Neural cell (in vitro differentiated cells): ENCODE measurements at regions not wholly inside any gene's neighbourhood (a gene's known extent, or its start where the extent isn't known, plus 50 kb on each side); places are given as distances from the start of the nearest gene placed in this dataset.
"Not testable (repeated sequence)": the region's sequence is repeated elsewhere in the genome, so short reads cannot be mapped to it uniquely, and the experiment has no call there.

ENCODE experiments used
- H2AFZ ChIP-seq: fragments of 200-600, 300-800 bp; sonication (generic), shearing (Covaris generic); 2 replicates; pipeline ENCODE4 v1.6.0; 2014; ENCODE audit warnings: low read depth, mild to moderate bottlenecking, antibody characterized with exemption, low read length, moderate library complexity
- H3F3A ChIP-seq: fragments of 200-600 bp; shearing (Covaris generic); 2 replicates; pipeline ENCODE4 v1.6.1; 2016; ENCODE audit warnings: mild to moderate bottlenecking, moderate library complexity, mixed read lengths, antibody characterized with exemption, low read length; ENCODE audit not compliant: insufficient read depth, poor library complexity, severe bottlenecking
- H3K27ac ChIP-seq: fragments of 200-600, 300-800 bp; sonication (generic), shearing (Covaris generic); 2 replicates; pipeline ENCODE4 v1.5.1; 2014; ENCODE audit warnings: mild to moderate bottlenecking, low read length, moderate library complexity
- H3K27me3 ChIP-seq: fragments of 300-800, 200-600 bp; sonication (generic), shearing (Covaris generic); 2 replicates; pipeline ENCODE4 v1.6.0; 2014; ENCODE audit warnings: mild to moderate bottlenecking, low read depth, low read length, moderate library complexity; ENCODE audit not compliant: insufficient read depth
- H3K36me3 ChIP-seq: fragments of 300-800, 200-600 bp; sonication (generic), shearing (Covaris generic); 2 replicates; pipeline ENCODE4 v1.5.1; 2014; ENCODE audit warnings: mild to moderate bottlenecking, antibody characterized with exemption, low read length, moderate library complexity; ENCODE audit not compliant: insufficient read depth
- H3K4me2 ChIP-seq: fragments of 300-800, 200-600 bp; sonication (generic), shearing (Covaris generic); 2 replicates; pipeline ENCODE4 v1.6.0; 2014; ENCODE audit warnings: mild to moderate bottlenecking, low read length
- H3K4me3 ChIP-seq: fragments of 300-800, 200-600 bp; sonication (generic), shearing (Covaris generic); 2 replicates; pipeline ENCODE4 v1.5.1; 2014; ENCODE audit warnings: mild to moderate bottlenecking, low read length, moderate library complexity
- H3K79me2 ChIP-seq: fragments of 200-600 bp; shearing (Covaris generic); replicated peaks from 2 replicates; pipeline ENCODE4 v1.6.0; 2014; ENCODE audit warnings: mild to moderate bottlenecking, low read length, moderate library complexity; ENCODE audit not compliant: insufficient read depth
- H3K9ac ChIP-seq: fragments of 300-800, 200-600 bp; sonication (generic), shearing (Covaris generic); 2 replicates; pipeline ENCODE4 v1.6.1; 2016; ENCODE audit warnings: mild to moderate bottlenecking, low read length, mixed read lengths
- H3K9me2 ChIP-seq: fragments of 200-600 bp; shearing (Covaris generic); 2 replicates; pipeline ENCODE4 v1.6.1; 2016; ENCODE audit warnings: mild to moderate bottlenecking, low read length, mixed read lengths; ENCODE audit not compliant: insufficient read depth
- H3K9me3 ChIP-seq: fragments of 200-600, 300-800 bp; sonication (generic), shearing (Covaris generic); 2 replicates; pipeline ENCODE4 v1.6.1; 2016; ENCODE audit warnings: mild to moderate bottlenecking, mixed run types, low read length, moderate library complexity, mixed read lengths
- H4K20me1 ChIP-seq: fragments of 200-600 bp; shearing (Covaris generic); 2 replicates; pipeline ENCODE4 v1.6.1; 2016; ENCODE audit warnings: mild to moderate bottlenecking, mixed run types; ENCODE audit not compliant: insufficient read depth
- EP300 ChIP-seq: fragments of 450-650 bp; conservative IDR thresholded peaks from 2 replicates; pipeline ENCODE4 v1.6.1; 2014; ENCODE audit warnings: antibody characterized with exemption, mild to moderate bottlenecking, moderate library complexity; ENCODE audit not compliant: poor library complexity, severe bottlenecking
- EZH2 ChIP-seq: fragments of 200-600, 300-800 bp; shearing (Covaris generic), sonication (generic); IDR thresholded peaks from 2 replicates; pipeline ENCODE4 v1.6.1; 2014; ENCODE audit warnings: antibody characterized with exemption, low read length, borderline replicate concordance, mild to moderate bottlenecking; ENCODE audit not compliant: insufficient read depth, poor library complexity, severe bottlenecking
- MXI1 ChIP-seq: fragments of 450-650 bp; conservative IDR thresholded peaks from 2 replicates; pipeline ENCODE4 v1.6.1; 2014; ENCODE audit warnings: antibody characterized with exemption, mild to moderate bottlenecking; ENCODE audit not compliant: poor library complexity, severe bottlenecking
- POLR2AphosphoS5 ChIP-seq: IDR thresholded peaks from 2 replicates; pipeline ENCODE4 v1.6.1; 2012
- RAD21 ChIP-seq: fragments of 450-650 bp; conservative IDR thresholded peaks from 2 replicates; pipeline ENCODE4 v1.6.1; 2014; ENCODE audit warnings: antibody characterized with exemption, mild to moderate bottlenecking, moderate library complexity
- SMC3 ChIP-seq: fragments of 450-650 bp; conservative IDR thresholded peaks from 2 replicates; pipeline ENCODE4 v1.6.1; 2014; ENCODE audit warnings: antibody characterized with exemption, mild to moderate bottlenecking, moderate library complexity; ENCODE audit not compliant: poor library complexity
- TAF1 ChIP-seq: IDR thresholded peaks from 2 replicates; pipeline ENCODE4 v1.6.1; 2012; ENCODE audit warnings: low read depth
- TF ChIP-seq, protein P1 (sequence below): IDR thresholded peaks from 2 replicates; pipeline ENCODE4 v1.6.1; 2012; ENCODE audit warnings: borderline replicate concordance
- TF ChIP-seq, protein P2 (sequence below): fragments of 450-650 bp; IDR thresholded peaks from 2 replicates; pipeline ENCODE4 v1.5.1; 2014; ENCODE audit warnings: antibody characterized with exemption, mild to moderate bottlenecking, moderate library complexity; ENCODE audit not compliant: poor library complexity, severe bottlenecking

DNA sequence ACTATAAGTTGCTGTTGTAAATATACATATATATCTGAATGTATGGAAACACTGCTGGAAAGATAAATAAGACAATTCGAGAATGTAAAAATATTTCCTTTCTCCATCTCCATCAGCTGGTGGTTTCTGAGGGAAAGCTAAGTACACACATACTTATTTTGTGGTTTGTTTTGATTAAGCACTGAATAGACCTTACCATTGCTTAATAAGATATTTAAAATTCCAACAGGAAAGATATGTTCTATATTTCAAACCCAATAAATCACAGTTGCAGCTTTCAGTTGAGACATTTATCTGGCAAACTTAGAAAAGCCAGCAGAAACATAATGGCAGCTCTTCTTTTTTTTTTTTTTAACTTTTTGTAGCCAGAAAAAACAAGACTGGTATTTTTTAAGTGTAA is 160.4 kb downstream of the VGLL3 start:
- TF ChIP-seq EP300 (no peak), RAD21 (no peak)
- TF ChIP-seq, protein P1, sequence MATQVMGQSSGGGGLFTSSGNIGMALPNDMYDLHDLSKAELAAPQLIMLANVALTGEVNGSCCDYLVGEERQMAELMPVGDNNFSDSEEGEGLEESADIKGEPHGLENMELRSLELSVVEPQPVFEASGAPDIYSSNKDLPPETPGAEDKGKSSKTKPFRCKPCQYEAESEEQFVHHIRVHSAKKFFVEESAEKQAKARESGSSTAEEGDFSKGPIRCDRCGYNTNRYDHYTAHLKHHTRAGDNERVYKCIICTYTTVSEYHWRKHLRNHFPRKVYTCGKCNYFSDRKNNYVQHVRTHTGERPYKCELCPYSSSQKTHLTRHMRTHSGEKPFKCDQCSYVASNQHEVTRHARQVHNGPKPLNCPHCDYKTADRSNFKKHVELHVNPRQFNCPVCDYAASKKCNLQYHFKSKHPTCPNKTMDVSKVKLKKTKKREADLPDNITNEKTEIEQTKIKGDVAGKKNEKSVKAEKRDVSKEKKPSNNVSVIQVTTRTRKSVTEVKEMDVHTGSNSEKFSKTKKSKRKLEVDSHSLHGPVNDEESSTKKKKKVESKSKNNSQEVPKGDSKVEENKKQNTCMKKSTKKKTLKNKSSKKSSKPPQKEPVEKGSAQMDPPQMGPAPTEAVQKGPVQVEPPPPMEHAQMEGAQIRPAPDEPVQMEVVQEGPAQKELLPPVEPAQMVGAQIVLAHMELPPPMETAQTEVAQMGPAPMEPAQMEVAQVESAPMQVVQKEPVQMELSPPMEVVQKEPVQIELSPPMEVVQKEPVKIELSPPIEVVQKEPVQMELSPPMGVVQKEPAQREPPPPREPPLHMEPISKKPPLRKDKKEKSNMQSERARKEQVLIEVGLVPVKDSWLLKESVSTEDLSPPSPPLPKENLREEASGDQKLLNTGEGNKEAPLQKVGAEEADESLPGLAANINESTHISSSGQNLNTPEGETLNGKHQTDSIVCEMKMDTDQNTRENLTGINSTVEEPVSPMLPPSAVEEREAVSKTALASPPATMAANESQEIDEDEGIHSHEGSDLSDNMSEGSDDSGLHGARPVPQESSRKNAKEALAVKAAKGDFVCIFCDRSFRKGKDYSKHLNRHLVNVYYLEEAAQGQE, result no peak
- no peaks in the 10 kb centered on the region for H3K9me3 ChIP-seq
- no peaks in the 10 kb centered on the region for H3K36me3 ChIP-seq
- H2AFZ ChIP-seq, result no peak overlapping the region
- H4K20me1 ChIP-seq, result no peaks in the 10 kb centered on the region
- no peak overlapping the region for H3K4me3 ChIP-seq
- no peaks in the 10 kb centered on the region for H3K27me3 ChIP-seq
- H3K27ac ChIP-seq, result no peak overlapping the region
- no peaks in the 10 kb centered on the region for H3K9me2 ChIP-seq
- H3K4me2 ChIP-seq, result no peak overlapping the region
- no peaks in the 10 kb centered on the region for H3K79me2 ChIP-seq
- no peak overlapping the region for H3K9ac ChIP-seq
- H3F3A ChIP-seq, result no peaks in the 10 kb centered on the region

DNA sequence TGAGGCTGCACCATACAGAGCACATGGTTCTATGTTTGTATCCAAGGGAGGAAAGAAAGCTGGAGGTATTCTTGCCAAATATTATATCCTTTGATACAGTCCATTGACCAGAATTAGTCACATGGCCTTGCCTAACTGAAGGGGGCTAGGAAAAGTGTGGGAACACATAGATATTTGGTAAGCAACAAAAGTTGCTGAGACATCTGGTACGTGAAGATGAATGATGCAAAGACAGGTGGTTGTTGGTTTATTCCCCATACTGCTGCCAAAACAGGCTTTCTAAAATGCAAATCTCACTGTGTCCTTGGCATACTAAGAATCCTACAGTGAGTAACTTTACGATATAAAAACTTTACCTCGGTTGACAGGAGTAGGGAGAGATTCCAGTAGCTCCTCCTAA is 162.2 kb downstream of the VGLL3 start:
- no peak for TF ChIP-seq EZH2
- no peak for TF ChIP-seq TAF1
- no peak for TF ChIP-seq MXI1
- TF ChIP-seq RAD21, result no peak
- TF ChIP-seq, protein P2, sequence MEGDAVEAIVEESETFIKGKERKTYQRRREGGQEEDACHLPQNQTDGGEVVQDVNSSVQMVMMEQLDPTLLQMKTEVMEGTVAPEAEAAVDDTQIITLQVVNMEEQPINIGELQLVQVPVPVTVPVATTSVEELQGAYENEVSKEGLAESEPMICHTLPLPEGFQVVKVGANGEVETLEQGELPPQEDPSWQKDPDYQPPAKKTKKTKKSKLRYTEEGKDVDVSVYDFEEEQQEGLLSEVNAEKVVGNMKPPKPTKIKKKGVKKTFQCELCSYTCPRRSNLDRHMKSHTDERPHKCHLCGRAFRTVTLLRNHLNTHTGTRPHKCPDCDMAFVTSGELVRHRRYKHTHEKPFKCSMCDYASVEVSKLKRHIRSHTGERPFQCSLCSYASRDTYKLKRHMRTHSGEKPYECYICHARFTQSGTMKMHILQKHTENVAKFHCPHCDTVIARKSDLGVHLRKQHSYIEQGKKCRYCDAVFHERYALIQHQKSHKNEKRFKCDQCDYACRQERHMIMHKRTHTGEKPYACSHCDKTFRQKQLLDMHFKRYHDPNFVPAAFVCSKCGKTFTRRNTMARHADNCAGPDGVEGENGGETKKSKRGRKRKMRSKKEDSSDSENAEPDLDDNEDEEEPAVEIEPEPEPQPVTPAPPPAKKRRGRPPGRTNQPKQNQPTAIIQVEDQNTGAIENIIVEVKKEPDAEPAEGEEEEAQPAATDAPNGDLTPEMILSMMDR, result no peak
- no peak for TF ChIP-seq POLR2AphosphoS5
- TF ChIP-seq EP300, result no peak
- no peak for TF ChIP-seq SMC3
- TF ChIP-seq, protein P1, result no peak

DNA sequence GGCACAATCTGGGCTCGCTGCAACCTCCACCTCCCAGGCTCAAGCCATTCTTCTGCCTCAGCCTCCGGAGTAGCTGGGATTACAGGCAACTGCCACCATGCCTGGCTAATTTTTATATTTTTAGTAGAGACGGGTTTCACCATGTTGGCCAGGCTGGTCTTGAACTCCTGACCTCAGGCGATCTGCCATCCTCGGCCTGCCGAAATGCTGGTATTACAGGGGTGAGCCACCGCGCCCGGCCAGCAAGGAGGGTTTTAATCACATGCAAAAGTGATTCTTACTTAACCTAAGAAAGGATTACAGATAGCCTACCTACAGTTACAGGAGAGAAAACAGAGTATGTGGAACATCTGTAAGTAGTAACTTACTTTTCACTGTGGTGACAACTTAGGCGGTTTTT is 163.4 kb downstream of the VGLL3 start:
- H4K20me1 ChIP-seq, H3K4me3 ChIP-seq, H3K9ac ChIP-seq, H3K27me3 ChIP-seq, H3K4me2 ChIP-seq, H2AFZ ChIP-seq, H3F3A ChIP-seq, H3K36me3 ChIP-seq, H3K9me2 ChIP-seq, H3K9me3 ChIP-seq, H3K79me2 ChIP-seq, H3K27ac ChIP-seq: not testable (repeated sequence)

More for the DNA sequence above, 162.2 kb downstream of the VGLL3 start:
- no peak overlapping the region for H3K9ac ChIP-seq
- no peak overlapping the region for H3K4me2 ChIP-seq
- H3K9me2 ChIP-seq, result no peaks in the 10 kb centered on the region
- H3K9me3 ChIP-seq, result no peaks in the 10 kb centered on the region
- no peaks in the 10 kb centered on the region for H3K79me2 ChIP-seq
- H3F3A ChIP-seq, result no peaks in the 10 kb centered on the region
- no peaks in the 10 kb centered on the region for H4K20me1 ChIP-seq
- no peak overlapping the region for H3K4me3 ChIP-seq
- no peak overlapping the region for H3K27ac ChIP-seq
- H2AFZ ChIP-seq, result no peak overlapping the region
- no peaks in the 10 kb centered on the region for H3K36me3 ChIP-seq
- no peaks in the 10 kb centered on the region for H3K27me3 ChIP-seq
